ENCODE measurements at regions not wholly inside any gene's neighbourhood (a gene's known extent, or its start where the extent isn't known, plus 50 kb on each side); places are given as distances from the start of the nearest gene placed in this dataset.

- no peak for TF ChIP-seq PRDM2 (tag by site-specific recombination; IDR thresholded peaks at IDR 0.05; ENCODE audit: borderline replicate concordance)
- TF ChIP-seq ZNF140 (tag by site-specific recombination; IDR thresholded peaks at IDR 0.05) = no peak
Observed at GRCh38 chr2:138831691-138832090, 51.5 kb upstream of the NXPH2 start (continued).

GRCh38 chr2:138831154-138831553 lies 51.0 kb upstream of the NXPH2 start:
- Histone ChIP-seq H3K27ac (ENCODE audit: extremely low read depth, low read depth, low read length) (no peak overlapping the region), H3K36me3 (ENCODE audit: control insufficient read depth in 2 of 2, insufficient read depth in 1 of 2, low read length in 2 of 2) (no peaks in the 10 kb centered on the region), H3K9me3 (ENCODE audit: control insufficient read depth, insufficient read depth, low read depth, low read length) (no peaks in the 10 kb centered on the region), H3K4me3 (ENCODE audit: low read depth, low read length) (no peak overlapping the region), H3K4me1 (ENCODE audit: control insufficient read depth, insufficient read depth, low read length) (no peaks in the 10 kb centered on the region; the same call in 1 of the 2 replicates)
- ChIA-PET POLR2A (no interaction called here), CTCF (interaction anchor here (2.1 to 6.3 kb wide), 3 partner anchors 920 to 943 kb away, joined by 9 to 110 read pairs (median 14); no protein-coding TSS in a partner anchor)
- TF ChIP-seq ZNF2 (tag by site-specific recombination; IDR thresholded peaks at IDR 0.05) (no peak), ZNF830 (tag by site-specific recombination; IDR thresholded peaks at IDR 0.05; ENCODE audit: low read depth) (no peak), ZNF596 (tag by site-specific recombination; IDR thresholded peaks at IDR 0.05) (no peak)

- Histone ChIP-seq H3K4me1 (ENCODE audit: control insufficient read depth, insufficient read depth, low read length) (no peaks in the 10 kb centered on the region; the same call in 1 of the 2 replicates), H3K4me3 (ENCODE audit: low read depth, low read length) (no peak overlapping the region), H3K9me3 (ENCODE audit: control insufficient read depth, insufficient read depth, low read depth, low read length) (no peaks in the 10 kb centered on the region), H3K27ac (ENCODE audit: extremely low read depth, low read depth, low read length) (no peak overlapping the region), H3K36me3 (ENCODE audit: control insufficient read depth in 2 of 2, insufficient read depth in 1 of 2, low read length in 2 of 2) (no peaks in the 10 kb centered on the region)
- POLR2A ChIA-PET = no interaction called here
- TF ChIP-seq ZNF266 (tag by site-specific recombination; IDR thresholded peaks at IDR 0.05; ENCODE audit: low read depth) = no peak
- no peak for TF ChIP-seq ZNF221 (tag by site-specific recombination; IDR thresholded peaks at IDR 0.05; ENCODE audit: borderline replicate concordance)
- no peak for TF ChIP-seq OVOL3 (tag by site-specific recombination; IDR thresholded peaks at IDR 0.05)
- TF ChIP-seq PBX3 (CRISPR knock-in tag; IDR thresholded peaks at IDR 0.05) = no peak
- TF ChIP-seq ZNF341 (tag by site-specific recombination; IDR thresholded peaks at IDR 0.05; ENCODE audit: low read depth) = no peak
- no peak for TF ChIP-seq PRDM10 (tag by site-specific recombination; IDR thresholded peaks at IDR 0.05)
- TF ChIP-seq ZNF660 (tag by site-specific recombination; IDR thresholded peaks at IDR 0.05) = no peak
- no peak for TF ChIP-seq ZNF138 (tag by site-specific recombination; IDR thresholded peaks at IDR 0.05; ENCODE audit: borderline replicate concordance)
- TF ChIP-seq ZNF544 (tag by site-specific recombination; IDR thresholded peaks at IDR 0.05) = no peak
- TF ChIP-seq BCL11A (tag by site-specific recombination; IDR thresholded peaks at IDR 0.05; ENCODE audit: low read depth) = no peak
- CTCF ChIA-PET = interaction anchor here (1.2 to 6.3 kb wide), 5 partner anchors 44 to 955 kb away, joined by 3 to 110 read pairs (median 9); no protein-coding TSS in a partner anchor
Observed at GRCh38 chr2:138830547-138830946, 50.4 kb upstream of the NXPH2 start.
